ENCODE measurements at regions not wholly inside any gene's neighbourhood (a gene's known extent, or its start where the extent isn't known, plus 50 kb on each side); places are given as distances from the start of the nearest gene placed in this dataset.

GRCh38 chr12:76142305-76142704, 57.8 kb upstream of the NAP1L1 start:
- H3K4me3 Mint-ChIP-seq = no peak overlapping the region
- H3K4me1 Mint-ChIP-seq = peaks cover 13% of the 10 kb centered on the region
- H3K27me3 Mint-ChIP-seq (ENCODE audit: low read depth) = no peaks in the 10 kb centered on the region
- DNase-seq (ENCODE audit: low spot score in 2 of 2, unreplicated experiment in 2 of 2) = no peak
- peaks cover 4% of the 10 kb centered on the region for H3K36me3 Mint-ChIP-seq
- H3K27ac Mint-ChIP-seq = no peak overlapping the region
- no peak for TF ChIP-seq CTCF (IDR thresholded peaks at IDR 0.05; ENCODE audit: unreplicated experiment)
- H3K9me3 Mint-ChIP-seq = peaks cover 16% of the 10 kb centered on the region

- Mint-ChIP-seq H3K9me3 (peaks cover 20% of the 10 kb centered on the region), H3K4me3 (no peak overlapping the region), H3K4me1 (peaks cover 3% of the 10 kb centered on the region), H3K27me3 (ENCODE audit: low read depth) (no peaks in the 10 kb centered on the region), H3K27ac (no peak overlapping the region), H3K36me3 (peaks cover 4% of the 10 kb centered on the region)
- no peak for TF ChIP-seq CTCF (IDR thresholded peaks at IDR 0.05; ENCODE audit: unreplicated experiment)
- no peak for DNase-seq (ENCODE audit: low spot score in 2 of 2, unreplicated experiment in 2 of 2)
Observed at GRCh38 chr12:76138656-76139055, 54.2 kb upstream of the NAP1L1 start.

GRCh38 chr12:76137606-76138005, 53.1 kb upstream of the NAP1L1 start:
- no peak for TF ChIP-seq CTCF (IDR thresholded peaks at IDR 0.05; ENCODE audit: unreplicated experiment)
- peaks cover 20% of the 10 kb centered on the region for H3K9me3 Mint-ChIP-seq
- no peaks in the 10 kb centered on the region for H3K4me1 Mint-ChIP-seq
- H3K27ac Mint-ChIP-seq = no peak overlapping the region
- peaks cover 4% of the 10 kb centered on the region for H3K36me3 Mint-ChIP-seq
- no peak for DNase-seq (ENCODE audit: low spot score in 2 of 2, unreplicated experiment in 2 of 2)
- no peak overlapping the region for H3K4me3 Mint-ChIP-seq
- H3K27me3 Mint-ChIP-seq (ENCODE audit: low read depth) = no peaks in the 10 kb centered on the region

GRCh38 chr12:76135456-76135855, 51.0 kb upstream of the NAP1L1 start:
- no peaks in the 10 kb centered on the region for H3K27me3 Mint-ChIP-seq (ENCODE audit: low read depth)
- TF ChIP-seq CTCF (IDR thresholded peaks at IDR 0.05; ENCODE audit: unreplicated experiment) = no peak
- H3K9me3 Mint-ChIP-seq = peaks cover 20% of the 10 kb centered on the region
- H3K36me3 Mint-ChIP-seq = peaks cover 4% of the 10 kb centered on the region
- no peak overlapping the region for H3K27ac Mint-ChIP-seq
- no peaks in the 10 kb centered on the region for H3K4me1 Mint-ChIP-seq
- no peak overlapping the region for H3K4me3 Mint-ChIP-seq
- DNase-seq (ENCODE audit: low spot score in 2 of 2, unreplicated experiment in 2 of 2) = no peak

All from mesothelial cell of epicardium (in vitro differentiated cells).